ENCODE measurements at regions not wholly inside any gene's neighbourhood (a gene's known extent, or its start where the extent isn't known, plus 50 kb on each side); places are given as distances from the start of the nearest gene placed in this dataset.
"Not testable (repeated sequence)": the region's sequence is repeated elsewhere in the genome, so short reads cannot be mapped to it uniquely, and the experiment has no call there.

DNA sequence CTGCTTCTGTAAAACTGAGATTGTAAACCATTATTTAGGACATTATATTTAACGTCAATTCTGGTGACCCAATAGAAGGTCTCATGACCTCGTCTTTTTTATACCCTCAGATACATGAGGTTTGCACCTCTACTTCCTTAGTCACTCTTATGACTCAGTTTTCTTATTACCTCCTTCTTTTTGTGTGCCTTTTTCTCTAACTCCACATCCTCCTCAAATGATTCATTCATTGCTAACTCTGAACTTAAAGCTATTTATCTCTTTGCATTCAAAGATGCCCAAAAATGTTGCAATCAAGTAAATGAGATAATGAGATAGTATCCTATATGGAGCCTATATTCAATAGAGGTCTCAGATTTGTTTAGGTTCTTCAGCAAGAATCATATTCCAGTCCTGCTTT lies 121.0 kb upstream of the KYNU start:
- DNase-seq, result no peak

DNA sequence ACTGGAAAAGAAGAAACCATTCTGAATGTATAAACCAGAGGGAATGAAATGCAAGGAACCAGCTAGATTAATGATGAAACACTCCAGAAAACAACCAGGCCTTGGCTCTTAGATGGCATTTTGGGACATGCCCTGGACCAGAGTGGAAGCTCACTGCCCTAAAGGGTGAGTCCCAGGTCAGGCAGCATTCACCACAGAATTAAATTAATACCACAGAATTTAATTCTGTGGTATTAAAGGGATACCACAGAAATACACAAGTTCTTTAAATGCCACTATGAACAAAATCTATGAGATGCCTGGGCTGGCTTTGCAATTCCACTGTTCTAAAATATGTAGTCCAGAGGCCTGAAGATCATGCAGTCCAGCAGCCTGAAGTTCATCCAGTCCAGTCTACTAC lies 122.3 kb upstream of the KYNU start:
- no peak for DNase-seq

DNA sequence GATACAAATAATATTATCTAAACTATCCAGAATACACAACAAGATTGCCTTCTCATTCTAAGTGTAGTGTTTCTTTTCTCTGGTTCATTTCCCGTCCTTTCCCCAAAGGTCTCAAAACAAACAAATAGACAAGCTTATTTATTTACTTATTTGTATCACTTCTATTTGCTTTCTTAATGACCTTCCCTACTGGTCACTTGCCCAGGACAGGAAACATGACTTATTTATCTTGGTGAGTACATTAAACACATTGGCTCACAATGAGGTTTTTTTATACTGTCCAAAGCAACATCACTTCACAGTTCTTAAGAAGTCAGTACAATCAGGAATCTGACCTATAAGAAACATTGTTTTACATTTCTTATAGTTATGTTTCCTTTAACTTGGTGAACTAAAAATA lies 123.3 kb upstream of the KYNU start:
- no peak for DNase-seq

DNA sequence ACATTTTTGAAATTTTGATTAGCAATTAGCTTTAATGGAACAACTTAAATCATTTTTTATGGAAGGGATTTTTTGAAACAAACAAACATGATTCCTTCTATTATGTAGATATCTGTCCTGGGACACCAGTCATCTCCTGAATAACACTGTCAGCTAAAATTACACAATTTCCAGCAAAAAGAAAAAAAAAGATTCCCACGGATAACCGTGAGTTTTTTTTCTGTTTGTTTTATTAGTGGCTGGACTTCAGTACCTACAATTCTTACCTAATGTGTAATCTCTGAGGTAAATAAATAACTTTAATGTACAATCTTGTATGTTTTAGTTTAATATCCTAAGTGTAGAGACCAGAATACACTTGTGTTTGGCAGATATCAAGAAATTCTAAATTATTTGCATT lies 126.6 kb upstream of the KYNU start:
- DNase-seq, result no peak

DNA sequence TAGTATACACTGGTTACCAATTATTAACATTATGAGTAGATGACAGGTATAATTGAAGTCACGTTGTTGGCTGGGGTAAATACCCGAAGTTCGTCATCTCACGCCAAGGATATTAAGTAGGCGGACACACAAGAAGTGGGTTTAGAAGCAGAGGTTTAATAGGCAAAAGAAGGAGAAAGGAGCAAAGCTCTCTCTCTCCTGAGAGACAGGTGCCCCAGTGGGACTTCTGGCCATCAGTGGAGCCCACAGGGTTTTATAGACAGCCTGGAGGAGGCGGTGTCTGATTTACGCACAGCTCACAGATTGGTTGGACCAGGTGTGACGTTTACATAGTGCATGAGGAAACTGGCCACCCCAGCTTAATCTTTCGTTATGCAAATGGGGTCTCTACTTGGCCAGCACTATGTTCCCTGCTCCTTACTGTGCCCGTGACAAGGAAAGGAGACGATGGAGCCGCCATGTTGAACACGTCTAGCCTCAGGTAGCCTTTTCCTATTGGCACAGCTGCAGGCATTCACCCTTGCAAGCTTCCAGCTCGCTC lies 128.8 kb upstream of the KYNU start:
- no peak for DNase-seq

DNA sequence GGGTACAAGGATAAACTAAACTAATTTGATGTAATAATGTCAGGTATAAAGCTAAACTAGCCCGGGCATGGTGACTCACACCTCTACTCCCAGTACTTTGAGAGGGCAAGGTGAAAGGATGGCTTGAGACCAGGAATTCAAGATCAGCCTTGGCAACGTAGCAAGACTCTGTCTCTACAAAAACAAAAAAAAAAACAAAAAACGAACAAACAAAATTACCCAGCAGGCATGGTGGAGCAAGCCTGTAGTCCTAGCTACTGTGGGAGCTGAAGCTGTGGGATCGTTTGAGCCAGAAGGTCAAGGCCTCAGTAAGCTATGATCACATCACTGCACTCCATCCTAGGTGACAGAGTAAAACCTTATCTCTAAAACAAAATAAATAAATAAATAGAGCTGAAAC lies 131.8 kb upstream of the KYNU start:
- DNase-seq, result no peak

DNA sequence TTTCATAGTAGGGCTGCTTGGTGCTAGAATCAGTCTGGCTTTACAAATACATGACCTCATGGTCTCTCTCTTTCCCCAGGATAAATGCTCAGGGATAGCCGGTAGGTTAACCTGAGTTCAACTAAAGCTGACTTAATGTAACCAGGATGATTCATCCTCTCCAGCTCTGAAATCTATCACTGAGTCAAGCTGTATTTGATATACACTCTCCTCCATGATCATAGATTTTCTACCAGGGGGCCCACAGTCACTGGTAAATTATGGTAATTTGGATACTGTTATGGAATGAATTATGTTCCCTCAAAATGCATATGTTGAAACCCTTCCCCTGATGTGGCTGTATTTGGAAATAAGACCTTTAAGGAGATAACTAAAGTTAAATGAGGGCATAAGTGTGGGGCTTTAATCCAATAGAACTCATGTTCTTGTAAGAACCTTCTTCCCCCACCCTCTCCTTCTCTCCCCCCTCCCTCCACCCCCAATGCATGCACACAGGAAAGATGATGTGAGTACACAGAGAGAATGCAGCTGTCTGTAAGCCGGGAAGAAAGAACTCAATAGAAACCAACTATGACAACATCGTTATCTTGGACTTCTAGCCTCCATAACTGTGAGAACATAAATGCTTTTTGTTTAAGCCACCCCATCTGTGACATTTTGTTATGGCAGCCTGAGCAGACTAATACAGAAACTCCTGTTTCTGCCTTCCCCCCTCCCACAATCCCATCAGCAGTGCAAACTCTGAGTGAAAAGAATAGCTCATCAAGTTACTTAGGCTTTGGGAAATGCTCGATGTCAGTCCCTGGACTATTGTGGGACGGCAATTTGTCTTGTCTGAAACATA lies 134.9 kb upstream of the KYNU start:
- no peak for DNase-seq

DNA sequence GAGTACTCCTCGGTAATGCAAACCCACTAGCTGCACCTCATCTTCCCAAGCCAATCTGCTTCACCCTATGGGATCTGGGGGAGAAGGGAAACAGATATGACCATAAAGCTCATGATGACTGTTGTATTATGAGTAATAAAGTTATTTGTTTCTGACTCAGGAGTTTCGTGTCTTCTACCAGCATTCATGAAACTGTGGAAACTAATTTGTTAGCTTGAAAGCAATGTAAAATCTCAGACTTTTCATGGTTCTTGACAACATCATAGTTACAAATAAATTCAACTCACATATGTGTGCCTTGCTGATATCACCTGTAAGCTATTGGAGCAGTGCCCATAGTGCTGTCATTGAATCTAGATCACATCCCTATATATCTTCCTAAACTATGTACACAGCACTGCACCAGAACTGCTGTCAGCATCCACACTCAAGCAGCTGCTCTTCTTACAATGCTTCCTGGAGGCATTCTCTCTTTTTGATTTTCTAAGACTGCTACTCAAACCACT lies 135.6 kb upstream of the KYNU start:
- no peak for DNase-seq

DNA sequence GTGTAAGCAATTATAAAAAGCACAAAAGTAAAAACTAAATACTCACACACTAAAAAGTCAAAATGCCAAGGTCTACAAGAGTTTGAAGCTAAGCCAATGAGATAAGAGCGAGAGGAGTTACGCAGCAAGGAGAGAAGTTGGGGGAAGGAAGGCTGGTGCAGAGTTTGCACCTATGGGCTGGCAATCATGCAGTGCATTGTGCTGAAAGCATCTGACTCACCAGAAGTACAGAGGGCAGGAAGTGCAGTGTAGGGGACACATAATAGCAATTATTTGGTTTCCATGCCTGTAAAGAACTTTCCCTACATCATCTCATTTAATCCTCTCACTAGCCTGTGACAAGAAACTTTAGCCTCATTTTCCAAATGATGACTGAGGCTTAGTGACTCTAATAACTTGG lies 142.7 kb upstream of the KYNU start:
- no peak for DNase-seq

DNA sequence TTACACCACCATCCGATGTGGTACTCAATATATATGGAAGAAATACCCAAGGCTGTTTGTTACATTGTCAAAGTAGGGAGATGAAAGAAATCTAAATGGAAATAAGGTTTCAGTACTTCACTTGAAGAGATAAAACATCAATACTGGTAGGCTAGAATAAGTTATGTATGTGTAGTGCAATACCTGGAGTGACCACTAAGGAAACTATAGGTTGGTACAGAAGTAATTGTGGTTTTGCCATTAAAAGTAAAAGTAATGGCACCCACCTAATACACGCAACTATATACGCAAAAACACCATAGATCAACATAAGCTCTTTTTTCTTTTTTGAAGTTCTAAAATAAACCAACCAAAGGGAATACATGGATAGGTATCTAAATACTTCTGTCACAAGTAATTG lies 143.2 kb upstream of the KYNU start:
- no peak for DNase-seq

DNA sequence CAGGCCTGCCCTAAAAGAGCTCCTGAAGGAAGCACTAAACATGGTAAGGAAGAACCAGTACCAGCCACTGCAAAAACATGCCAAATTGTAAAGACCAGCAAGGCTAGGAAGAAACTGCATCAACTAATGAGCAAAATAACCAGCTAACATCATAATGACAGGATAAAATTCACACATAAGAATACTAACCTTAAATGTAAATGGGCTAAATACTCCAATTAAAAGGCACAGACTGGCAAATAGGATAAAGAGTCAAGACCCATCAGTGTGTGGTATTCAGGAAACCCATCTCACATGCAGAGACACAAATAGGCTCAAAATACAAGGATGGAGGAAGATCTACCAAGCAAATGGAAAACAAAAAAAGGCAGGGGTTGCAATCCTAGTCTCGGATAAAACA lies 147.7 kb upstream of the KYNU start:
- not testable (repeated sequence) for DNase-seq

DNA sequence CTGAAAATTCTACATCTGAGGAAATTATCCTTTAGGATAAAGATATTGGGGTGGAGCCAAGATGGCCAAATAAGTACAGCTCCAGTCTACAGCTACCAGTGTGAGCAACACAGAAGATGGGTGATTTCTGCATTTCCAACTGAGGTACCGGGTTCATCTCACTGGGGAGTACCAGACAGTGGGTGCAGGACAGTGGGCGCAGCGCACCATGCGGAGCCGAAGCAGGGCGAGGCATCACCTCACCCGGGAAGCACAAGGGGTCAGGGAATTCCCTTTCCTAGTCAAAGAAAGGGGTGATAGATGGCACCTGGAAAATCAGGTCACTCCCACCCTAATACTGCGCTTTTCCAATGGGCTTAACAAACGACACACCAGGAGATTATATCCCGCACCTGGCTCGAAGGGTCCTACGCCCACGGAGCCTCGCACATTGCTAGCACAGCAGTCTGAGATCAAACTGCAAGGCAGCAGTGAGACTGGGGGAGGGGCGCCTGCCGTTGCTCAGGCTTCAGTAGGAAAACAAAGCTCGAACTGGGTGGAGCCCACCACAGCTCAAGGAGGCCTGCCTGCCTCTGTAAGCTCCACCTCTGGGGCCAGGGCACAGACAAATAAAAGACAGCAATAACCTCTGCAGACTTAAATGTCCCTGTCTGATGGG lies 149.5 kb upstream of the KYNU start:
- DNase-seq, result not testable (repeated sequence)

DNA sequence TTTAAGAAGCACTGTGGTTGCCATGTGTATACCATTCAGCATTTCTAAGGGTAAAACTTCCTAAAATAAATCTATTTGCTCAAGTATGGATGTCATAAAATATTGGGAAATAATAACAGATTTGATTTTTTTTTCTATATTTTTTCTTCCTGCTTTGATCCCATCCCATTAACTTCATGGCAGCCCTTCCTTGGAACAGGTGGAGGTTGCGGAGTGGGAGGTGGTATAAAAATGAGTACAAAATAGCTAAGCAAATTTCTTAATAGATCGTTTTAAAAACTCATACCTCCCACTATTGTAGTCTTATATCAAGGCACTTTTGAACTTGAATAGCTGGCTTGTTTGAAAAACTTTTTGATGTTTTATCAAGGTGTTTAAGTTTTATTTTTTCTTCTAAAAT lies 152.1 kb upstream of the KYNU start:
- no peak for DNase-seq

DNA sequence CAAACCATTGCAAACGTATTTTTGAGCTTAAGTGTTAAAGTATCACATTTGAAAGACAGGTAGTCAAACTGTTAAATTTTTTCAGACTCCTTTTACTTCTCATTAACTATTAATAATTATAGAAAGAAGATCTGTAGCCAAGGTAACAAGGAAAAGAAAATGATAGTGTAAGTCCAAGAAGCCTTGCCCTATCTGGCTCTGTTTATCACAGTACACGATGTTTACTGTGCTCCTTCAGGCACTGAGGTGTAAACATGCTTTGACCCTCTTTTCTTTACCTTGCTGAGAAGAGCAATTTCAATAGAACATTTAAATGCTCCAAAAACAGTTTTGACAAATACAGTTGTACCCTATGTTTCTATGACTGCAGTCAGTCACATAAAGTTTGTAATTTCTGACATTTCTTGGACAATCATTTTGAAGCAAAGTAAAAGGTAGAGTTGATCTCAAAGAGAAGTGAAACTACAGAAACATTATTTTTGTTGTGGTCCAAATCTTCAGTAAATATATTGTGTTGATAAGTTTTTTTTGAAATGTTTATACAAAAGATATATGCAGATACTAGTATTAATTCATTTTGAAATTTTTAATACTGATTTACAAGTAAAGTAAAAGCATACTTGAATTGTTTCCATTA lies 152.6 kb upstream of the KYNU start:
- no peak for DNase-seq

DNA sequence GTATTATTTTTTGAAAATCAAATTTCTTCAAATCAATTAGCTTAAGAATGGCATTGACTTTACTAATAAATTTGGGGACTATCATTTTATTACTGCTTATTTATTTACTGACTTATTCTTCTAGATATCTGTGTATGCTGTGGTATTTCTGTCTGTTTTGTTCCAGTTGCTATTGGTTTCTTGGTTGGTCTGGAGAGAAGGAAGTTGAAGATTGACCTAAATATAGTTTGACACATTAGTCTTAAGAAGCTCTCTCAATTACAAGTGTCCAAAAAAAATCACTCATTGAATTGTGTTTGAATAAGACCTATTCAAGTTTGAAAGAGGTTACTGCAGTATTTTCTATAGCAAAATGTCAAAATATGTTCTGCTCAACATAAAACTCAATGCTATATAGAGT lies 153.3 kb upstream of the KYNU start:
- no peak for DNase-seq

DNA sequence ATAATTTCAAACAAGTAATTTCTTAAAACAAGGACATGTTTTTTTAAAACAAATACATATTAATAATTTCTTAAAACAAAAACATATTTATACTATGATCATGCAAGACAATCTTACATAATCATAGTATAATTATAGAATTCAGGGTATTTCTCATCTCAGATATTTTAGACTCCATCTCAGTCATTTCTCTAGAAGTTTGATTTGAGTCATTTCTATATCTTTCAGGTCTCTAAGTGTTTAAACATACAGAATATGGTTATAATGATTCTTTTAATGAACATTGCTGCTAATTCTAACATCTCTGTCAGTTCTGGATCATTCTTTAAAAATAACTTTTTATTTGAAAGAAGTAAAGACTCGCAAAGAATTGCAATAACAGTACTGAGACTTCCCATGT lies 154.2 kb upstream of the KYNU start:
- DNase-seq, result no peak

DNA sequence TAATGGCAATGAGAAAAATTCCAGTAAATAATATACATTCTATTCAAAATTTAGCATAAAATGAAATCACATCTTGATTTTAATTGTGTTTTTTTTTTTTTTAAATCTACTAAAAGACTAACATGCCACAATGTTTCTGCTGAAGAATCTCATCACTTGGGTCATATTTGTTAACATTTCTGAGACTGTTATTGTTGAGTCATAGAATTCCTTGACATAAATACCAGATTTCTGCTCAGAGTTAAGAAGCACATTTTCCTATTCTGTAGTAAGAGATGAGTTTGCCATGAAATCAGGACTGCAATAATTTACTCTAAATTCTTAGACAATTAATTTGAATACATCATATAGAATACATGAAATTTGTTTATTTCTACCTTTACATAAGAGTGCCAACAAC lies 154.9 kb upstream of the KYNU start:
- no peak for DNase-seq

DNA sequence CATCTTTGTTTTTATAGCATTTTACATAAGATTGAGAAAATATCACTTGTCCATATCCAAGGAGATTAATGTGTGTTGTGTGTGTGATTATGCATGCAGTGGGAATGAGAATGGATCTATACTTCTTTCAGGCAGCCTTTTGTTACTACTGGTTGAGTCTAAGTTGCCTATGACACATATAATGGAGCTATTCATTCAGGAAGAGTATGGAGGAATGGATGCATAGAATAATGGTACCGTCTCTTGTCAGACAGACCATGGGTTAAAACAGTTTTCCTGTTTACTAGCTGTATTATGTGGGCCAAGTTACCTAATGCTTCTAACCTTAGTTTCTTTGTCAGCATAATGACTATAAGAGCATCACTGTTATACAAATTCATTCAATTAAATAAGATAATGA lies 155.4 kb upstream of the KYNU start:
- no peak for DNase-seq

DNA sequence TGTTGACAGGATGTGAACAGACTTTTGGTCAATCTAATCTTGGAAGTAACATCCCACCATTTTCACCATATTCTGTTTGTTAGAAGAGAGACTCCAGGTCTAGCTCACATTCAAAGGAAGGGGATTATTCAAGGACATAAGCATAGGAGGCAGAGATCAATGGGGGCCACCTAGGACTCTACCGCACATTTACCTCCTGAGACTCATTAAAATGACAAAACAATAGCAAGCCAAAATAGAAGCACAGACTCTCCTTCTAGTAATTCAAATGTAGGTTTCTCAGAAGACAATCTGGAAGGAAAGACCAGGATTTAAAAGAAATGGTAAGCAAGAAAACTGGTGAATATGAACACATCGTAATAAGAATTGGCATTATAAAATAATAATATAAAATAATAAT lies 156.4 kb upstream of the KYNU start:
- no peak for DNase-seq

DNA sequence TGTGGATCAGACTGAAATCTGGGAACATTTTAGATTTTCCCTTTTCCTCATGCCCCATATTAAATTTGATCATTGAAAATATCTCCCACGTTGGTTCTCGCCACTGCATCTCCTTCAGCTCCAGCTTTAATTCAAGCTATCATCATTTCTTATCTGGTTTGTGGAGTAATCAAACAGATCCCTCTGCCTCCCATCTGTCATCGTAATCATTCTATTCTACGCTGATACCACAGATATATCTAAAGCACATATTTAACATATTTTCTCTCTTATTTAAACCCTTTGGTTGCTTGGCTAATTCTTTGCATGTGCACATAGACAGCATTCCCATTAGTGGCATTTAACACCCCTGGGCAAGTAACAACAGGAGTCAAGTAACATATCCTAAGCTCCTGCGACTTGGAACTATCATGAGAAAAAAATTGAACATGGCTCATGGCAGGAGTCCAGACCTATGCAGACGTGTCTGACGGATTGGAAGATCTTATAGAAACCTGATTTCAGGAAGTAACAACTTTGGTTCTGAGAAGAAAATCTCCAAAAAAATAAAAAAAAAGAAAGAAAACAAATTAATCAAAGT lies 158.8 kb upstream of the KYNU start:
- no peak for DNase-seq

DNA sequence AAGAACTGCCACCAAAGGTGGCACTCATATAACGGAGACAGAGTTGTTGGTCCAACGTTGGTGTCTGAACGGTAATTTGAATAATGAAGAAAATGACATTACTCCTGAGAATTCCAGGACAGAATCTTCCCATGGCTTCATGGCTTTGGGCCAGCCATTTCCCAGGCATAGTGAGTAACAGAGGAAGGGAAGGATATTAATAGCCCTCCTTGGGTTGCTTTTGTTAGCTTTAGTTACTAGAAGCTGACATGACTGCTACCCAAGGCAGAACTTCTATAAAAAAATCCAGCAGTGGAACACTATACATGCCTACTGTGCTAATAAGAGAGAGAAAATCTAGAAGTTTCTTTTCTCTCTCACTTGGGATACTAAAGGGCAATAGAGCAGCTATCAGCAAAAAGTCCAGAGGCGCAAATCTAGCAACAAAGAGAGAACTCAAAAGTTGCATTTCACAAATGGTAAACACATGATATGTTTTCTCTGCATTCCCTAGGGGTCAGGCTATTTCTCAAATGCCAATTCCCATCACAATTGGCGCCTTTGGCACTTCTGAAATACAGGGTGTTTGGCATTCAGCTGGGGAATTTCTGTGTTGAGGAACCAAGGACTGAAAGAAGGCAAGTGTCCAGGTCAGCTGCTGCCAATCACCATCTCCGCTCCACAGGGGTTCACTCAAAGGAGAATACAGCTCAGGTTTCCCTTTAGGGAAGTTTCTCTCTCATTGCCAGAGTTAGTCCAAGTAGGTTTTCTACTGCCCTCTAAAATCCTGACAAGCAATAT lies 160.8 kb upstream of the KYNU start:
- no peak for DNase-seq

DNA sequence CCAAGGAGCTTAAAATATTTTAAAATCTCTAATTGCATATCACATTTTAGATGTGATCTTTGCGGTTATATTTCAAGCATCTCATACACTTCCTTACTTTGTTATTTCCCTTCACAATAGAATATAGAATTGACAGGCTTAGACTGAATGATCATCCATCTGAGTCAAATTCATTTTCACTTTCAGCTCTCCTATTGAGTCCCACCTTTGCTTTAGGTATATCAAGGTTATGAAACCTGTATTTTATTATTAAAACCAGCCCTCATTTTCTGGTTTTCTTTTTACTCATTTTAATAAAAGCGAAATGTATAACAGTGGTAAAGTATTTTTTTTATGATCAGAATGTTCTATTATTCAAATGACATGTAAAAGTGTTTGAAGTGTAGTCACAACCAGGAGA lies 162.9 kb upstream of the KYNU start:
- no peak for DNase-seq

DNA sequence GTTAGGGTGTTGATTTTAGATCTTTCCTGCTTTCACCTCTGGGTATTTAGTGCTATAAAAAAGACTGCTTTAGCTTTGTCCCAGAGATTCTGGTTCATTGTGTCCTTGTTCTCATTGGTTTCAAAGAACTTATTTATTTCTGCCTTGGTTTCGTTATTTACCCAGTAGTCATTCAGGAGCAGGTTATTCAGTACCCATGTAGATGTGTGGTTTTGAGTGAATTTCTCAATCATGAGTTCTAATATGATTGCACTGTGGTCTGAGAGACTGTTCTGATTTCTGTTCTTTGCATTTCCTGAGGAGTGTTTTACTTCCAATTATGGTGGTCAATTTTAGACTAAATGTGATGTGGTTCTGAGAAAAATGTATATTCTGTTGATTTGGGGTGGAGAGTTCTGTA lies 167.1 kb upstream of the KYNU start:
- no peak for DNase-seq
